ENCODE measurements at regions not wholly inside any gene's neighbourhood (a gene's known extent, or its start where the extent isn't known, plus 50 kb on each side); places are given as distances from the start of the nearest gene placed in this dataset.

DNA sequence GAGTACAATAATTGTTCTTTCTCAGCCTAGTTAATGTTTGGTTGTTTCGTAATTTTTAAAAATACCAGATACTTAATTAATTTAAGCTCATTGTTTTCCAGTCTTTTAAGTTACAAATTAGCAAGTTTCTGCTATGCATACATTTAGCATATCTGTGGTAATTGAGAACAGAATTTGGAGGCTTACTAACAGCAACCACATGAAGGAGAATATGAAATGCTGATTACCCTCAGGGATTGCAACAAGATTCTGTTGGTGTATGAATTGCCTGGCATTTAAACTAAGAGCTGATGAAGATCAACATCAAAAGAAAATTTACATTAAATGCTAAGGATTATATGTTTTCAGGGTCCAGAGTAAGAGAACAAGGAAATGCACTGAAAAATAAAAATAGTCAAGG lies 580.0 kb upstream of the INTU start:
- Histone ChIP-seq H3K9ac (ENCODE audit: low read length in 3 of 3) (no peak overlapping the region), H3K27me3 (ENCODE audit: control insufficient read depth, insufficient read depth, low read length) (no peaks in the 10 kb centered on the region), H3K4me1 (ENCODE audit: control insufficient read depth in 2 of 3, insufficient read depth in 2 of 3, low read depth in 1 of 3, low read length in 3 of 3) (no peaks in the 10 kb centered on the region), H3K4me3 (ENCODE audit: low read length in 3 of 3) (no peak overlapping the region), H3K27ac (ENCODE audit: low read depth in 2 of 2, low read length in 2 of 2) (no peak overlapping the region), H3K9me3 (ENCODE audit: control insufficient read depth in 2 of 3, insufficient read depth in 1 of 3, low read length in 3 of 3) (no peaks in the 10 kb centered on the region), H3K36me3 (ENCODE audit: control insufficient read depth in 2 of 3, insufficient read depth in 3 of 3, low read length in 3 of 3) (no peaks in the 10 kb centered on the region)
- FAIRE-seq (no peak), DNase-seq (no peak)
- intact Hi-C loops (cut with DNase I): no loop called here
- TF ChIP-seq, protein P1, sequence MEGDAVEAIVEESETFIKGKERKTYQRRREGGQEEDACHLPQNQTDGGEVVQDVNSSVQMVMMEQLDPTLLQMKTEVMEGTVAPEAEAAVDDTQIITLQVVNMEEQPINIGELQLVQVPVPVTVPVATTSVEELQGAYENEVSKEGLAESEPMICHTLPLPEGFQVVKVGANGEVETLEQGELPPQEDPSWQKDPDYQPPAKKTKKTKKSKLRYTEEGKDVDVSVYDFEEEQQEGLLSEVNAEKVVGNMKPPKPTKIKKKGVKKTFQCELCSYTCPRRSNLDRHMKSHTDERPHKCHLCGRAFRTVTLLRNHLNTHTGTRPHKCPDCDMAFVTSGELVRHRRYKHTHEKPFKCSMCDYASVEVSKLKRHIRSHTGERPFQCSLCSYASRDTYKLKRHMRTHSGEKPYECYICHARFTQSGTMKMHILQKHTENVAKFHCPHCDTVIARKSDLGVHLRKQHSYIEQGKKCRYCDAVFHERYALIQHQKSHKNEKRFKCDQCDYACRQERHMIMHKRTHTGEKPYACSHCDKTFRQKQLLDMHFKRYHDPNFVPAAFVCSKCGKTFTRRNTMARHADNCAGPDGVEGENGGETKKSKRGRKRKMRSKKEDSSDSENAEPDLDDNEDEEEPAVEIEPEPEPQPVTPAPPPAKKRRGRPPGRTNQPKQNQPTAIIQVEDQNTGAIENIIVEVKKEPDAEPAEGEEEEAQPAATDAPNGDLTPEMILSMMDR (IDR thresholded peaks at IDR 0.05; ENCODE audit: borderline replicate concordance, extremely low read depth, insufficient read depth): no peak

DNA sequence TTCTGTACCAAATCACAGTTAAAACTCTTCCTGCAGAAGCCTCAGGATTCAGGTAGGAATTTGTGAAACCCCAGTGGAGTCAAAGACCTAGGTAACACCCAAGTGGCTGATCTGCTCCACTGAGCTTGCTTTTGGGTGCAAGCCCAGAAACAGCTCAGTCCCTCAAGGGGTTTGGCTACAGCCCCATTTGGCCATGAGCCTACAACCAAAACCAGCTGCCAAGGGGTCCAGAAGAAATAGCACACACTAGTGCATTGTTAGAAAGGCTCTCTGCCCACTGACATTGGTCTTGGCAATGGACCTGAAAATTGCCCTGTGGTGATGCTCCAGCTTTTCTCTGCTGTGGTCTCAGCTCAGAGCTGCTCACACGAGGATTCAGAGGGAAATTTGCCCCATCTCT lies 577.4 kb upstream of the INTU start:
- Histone ChIP-seq H3K9ac (ENCODE audit: low read length in 3 of 3) (no peak overlapping the region), H3K9me3 (ENCODE audit: control insufficient read depth in 2 of 3, insufficient read depth in 1 of 3, low read length in 3 of 3) (no peaks in the 10 kb centered on the region), H3K27me3 (ENCODE audit: control insufficient read depth, insufficient read depth, low read length) (no peaks in the 10 kb centered on the region), H3K27ac (ENCODE audit: low read depth in 2 of 2, low read length in 2 of 2) (no peak overlapping the region), H3K36me3 (ENCODE audit: control insufficient read depth in 2 of 3, insufficient read depth in 3 of 3, low read length in 3 of 3) (no peaks in the 10 kb centered on the region), H3K4me3 (ENCODE audit: low read length in 3 of 3) (no peak overlapping the region), H3K4me1 (ENCODE audit: control insufficient read depth in 2 of 3, insufficient read depth in 2 of 3, low read depth in 1 of 3, low read length in 3 of 3) (no peaks in the 10 kb centered on the region)
- intact Hi-C loops (cut with DNase I): no loop called here
- TF ChIP-seq, protein P1 (IDR thresholded peaks at IDR 0.05; ENCODE audit: borderline replicate concordance, extremely low read depth, insufficient read depth): no peak
- FAIRE-seq (no peak), DNase-seq (peak in 1 of 5 donors; percentile 8)

DNA sequence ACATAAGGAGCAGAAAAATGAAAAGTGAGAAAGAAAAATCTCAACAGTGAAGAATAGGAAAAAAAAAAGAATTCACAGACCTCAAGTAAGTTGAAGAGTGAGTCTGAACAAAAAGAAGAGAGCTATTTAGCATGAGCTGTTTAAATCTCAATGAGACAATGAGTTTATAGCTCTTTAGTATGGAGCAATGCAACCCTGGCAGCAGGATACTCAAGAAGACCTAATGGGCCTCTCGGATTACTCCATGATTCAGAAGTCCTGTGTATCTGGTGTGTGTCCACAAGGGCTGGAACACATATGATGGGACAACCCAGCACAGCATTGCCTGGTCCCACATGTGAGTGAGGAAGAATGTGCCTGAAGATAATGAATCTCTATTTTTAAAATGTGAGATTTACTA lies 563.1 kb upstream of the INTU start:
- TF ChIP-seq, protein P1 (IDR thresholded peaks at IDR 0.05; ENCODE audit: borderline replicate concordance, extremely low read depth, insufficient read depth): no peak
- Histone ChIP-seq H3K9me3 (ENCODE audit: control insufficient read depth in 2 of 3, insufficient read depth in 1 of 3, low read length in 3 of 3) (no peaks in the 10 kb centered on the region), H3K27me3 (ENCODE audit: control insufficient read depth, insufficient read depth, low read length) (no peaks in the 10 kb centered on the region), H3K4me3 (ENCODE audit: low read length in 3 of 3) (no peak overlapping the region), H3K4me1 (ENCODE audit: control insufficient read depth in 2 of 3, insufficient read depth in 2 of 3, low read depth in 1 of 3, low read length in 3 of 3) (no peaks in the 10 kb centered on the region), H3K27ac (ENCODE audit: low read depth in 2 of 2, low read length in 2 of 2) (no peak overlapping the region), H3K36me3 (ENCODE audit: control insufficient read depth in 2 of 3, insufficient read depth in 3 of 3, low read length in 3 of 3) (no peaks in the 10 kb centered on the region), H3K9ac (ENCODE audit: low read length in 3 of 3) (no peak overlapping the region)
- DNase-seq (no peak), FAIRE-seq (no peak)
- intact Hi-C loops (cut with DNase I): no loop called here

DNA sequence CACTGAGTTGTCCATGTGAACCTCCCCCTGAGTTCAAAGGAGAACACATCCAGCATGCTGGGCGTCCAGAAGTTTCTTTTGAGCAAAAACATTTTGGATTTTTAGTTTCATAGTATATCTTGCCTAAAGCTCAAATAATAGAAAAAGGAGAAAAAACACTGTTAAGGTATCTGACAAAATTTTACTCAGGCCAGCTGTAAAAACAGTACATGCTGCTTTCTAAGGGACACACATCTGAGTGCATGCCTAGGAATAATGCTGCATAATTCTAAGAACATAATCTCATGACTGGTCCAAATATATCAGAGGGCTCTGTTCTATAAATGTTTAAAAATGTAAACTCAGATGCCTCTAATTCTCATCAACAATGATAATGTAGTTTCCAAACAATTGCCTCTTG lies 561.3 kb upstream of the INTU start:
- no peak for DNase-seq
- TF ChIP-seq, protein P1 (IDR thresholded peaks at IDR 0.05; ENCODE audit: borderline replicate concordance, extremely low read depth, insufficient read depth): no peak
- Histone ChIP-seq H3K36me3 (ENCODE audit: control insufficient read depth in 2 of 3, insufficient read depth in 3 of 3, low read length in 3 of 3) (no peaks in the 10 kb centered on the region), H3K9me3 (ENCODE audit: control insufficient read depth in 2 of 3, insufficient read depth in 1 of 3, low read length in 3 of 3) (no peaks in the 10 kb centered on the region), H3K4me3 (ENCODE audit: low read length in 3 of 3) (no peak overlapping the region), H3K4me1 (ENCODE audit: control insufficient read depth in 2 of 3, insufficient read depth in 2 of 3, low read depth in 1 of 3, low read length in 3 of 3) (no peaks in the 10 kb centered on the region), H3K27ac (ENCODE audit: low read depth in 2 of 2, low read length in 2 of 2) (no peak overlapping the region), H3K27me3 (ENCODE audit: control insufficient read depth, insufficient read depth, low read length) (no peaks in the 10 kb centered on the region), H3K9ac (ENCODE audit: low read length in 3 of 3) (no peak overlapping the region)
- intact Hi-C loops (cut with DNase I): no loop called here
- FAIRE-seq: no peak

Measured in kidney (tissue), 13 donors.